GM13977 (cell line): ENCODE measurements at regions not wholly inside any gene's neighbourhood (a gene's known extent, or its start where the extent isn't known, plus 50 kb on each side); places are given as distances from the start of the nearest gene placed in this dataset.
"Not testable (repeated sequence)": the region's sequence is repeated elsewhere in the genome, so short reads cannot be mapped to it uniquely, and the experiment has no call there.

ENCODE experiments used
- DNase-seq: peaks from one replicate; pipeline ENCODE4 v3.0.0; 2012; ENCODE audit warnings: low spot score
- CTCF ChIP-seq: IDR thresholded peaks from 2 replicates; pipeline ENCODE4 v1.5.1; 2012; ENCODE audit warnings: mild to moderate bottlenecking, control low read depth; ENCODE audit not compliant: insufficient read depth; ENCODE audit errors: extremely low read depth, missing control alignments
- in situ Hi-C: fragments of 300-500 bp; cut with MboI; formaldehyde crosslinking; loops from one replicate; pipeline ENCODE4 v1.12.0; 2022; ENCODE audit warnings: low sequenced_read_pairs, low pct_unique_long_range_greater_than_20kb, mixed read lengths, inconsistent platforms; ENCODE audit not compliant: unreplicated experiment

- TF ChIP-seq CTCF = no peak
- no peak for DNase-seq
- in situ Hi-C loops = no loop called here
These were observed 1227.2 kb downstream of the JRKL start for GRCh38 chr11:97617031-97617430.

GRCh38 chr11:97620007-97620406, 1230.2 kb downstream of the JRKL start:
- in situ Hi-C loops = no loop called here
- no peak for TF ChIP-seq CTCF
- DNase-seq = no peak

- DNase-seq = no peak
- in situ Hi-C loops = no loop called here
- TF ChIP-seq CTCF = no peak
These were observed 1231.5 kb downstream of the JRKL start for GRCh38 chr11:97621282-97621681.

- in situ Hi-C loops = no loop called here
- no peak for DNase-seq
- TF ChIP-seq CTCF = no peak
These were observed 1233.0 kb downstream of the JRKL start for GRCh38 chr11:97622795-97623194.

GRCh38 chr11:97636741-97637140, 1246.9 kb downstream of the JRKL start:
- DNase-seq, in situ Hi-C loops: not testable (repeated sequence)

GRCh38 chr11:97637701-97638100, 1247.9 kb downstream of the JRKL start:
- TF ChIP-seq CTCF = no peak

GRCh38 chr11:97638641-97639224, 1248.9 kb downstream of the JRKL start:
- in situ Hi-C loops = no loop called here
- no peak for TF ChIP-seq CTCF
- no peak for DNase-seq

More at GRCh38 chr11:97637701-97638100, 1247.9 kb downstream of the JRKL start:
- no peak for DNase-seq
- in situ Hi-C loops = no loop called here
